Heart right ventricle (tissue), 16 donors: ENCODE measurements at regions not wholly inside any gene's neighbourhood (a gene's known extent, or its start where the extent isn't known, plus 50 kb on each side); places are given as distances from the start of the nearest gene placed in this dataset.

ENCODE experiments used
- ATAC-seq, 8 donors: fragments of 200-7000 bp; cut with Tn5 transposase; one replicate each; pipeline ENCODE4 v1.9.1; 2020; ENCODE audit warnings: mild to moderate bottlenecking in 8 of 8, moderate library complexity in 8 of 8, moderate number of reproducible peaks in 1 of 8
- DNase-seq, 2 donors: peaks; one replicate each; pipeline ENCODE4 v3.0.0-alpha.2; 2020
- H3K27ac ChIP-seq, 10 donors: fragments of 200-600 bp; sonication (generic) in 2 of 10; one replicate each; pipeline versions ENCODE4 v1.5.0 to v1.8.0; 2020 to 2022; ENCODE audit warnings: mild to moderate bottlenecking in 3 of 10
- H3K27me3 ChIP-seq, 7 donors: fragments of 200-600 bp; one replicate each; pipeline ENCODE4 v1.8.0; 2021 to 2022; ENCODE audit warnings: mild to moderate bottlenecking in 2 of 7
- H3K36me3 ChIP-seq, 9 donors: fragments of 200-600 bp; sonication (generic) in 1 of 9; one replicate each; pipeline versions ENCODE4 v1.5.0 to v1.8.0; 2020 to 2022; ENCODE audit warnings: mild to moderate bottlenecking in 2 of 9
- H3K4me1 ChIP-seq, 9 donors: fragments of 200-600 bp; sonication (generic) in 1 of 9; one replicate each; pipeline versions ENCODE4 v1.5.0 to v1.8.0; 2020 to 2022; ENCODE audit warnings: mild to moderate bottlenecking in 4 of 9
- H3K4me3 ChIP-seq, 10 donors: fragments of 200-600 bp; sonication (generic) in 2 of 10; one replicate each; pipeline versions ENCODE4 v1.5.0 to v1.8.0; 2020 to 2022; ENCODE audit warnings: mild to moderate bottlenecking in 7 of 10, moderate library complexity in 2 of 10
- H3K9me3 ChIP-seq, 11 donors: fragments of 200-600 bp in 10 of 11; sonication (generic) in 2 of 11; one replicate each; pipeline versions ENCODE4 v1.5.0 to v1.8.0; 2013 to 2022; ENCODE audit warnings: mild to moderate bottlenecking in 2 of 11, control low read depth in 1 of 11, moderate library complexity in 1 of 11
- WGBS, 2 donors: extraction: QIAGEN DNeasy Blood & Tissue Kit; methylation state at CpG; one replicate each; pipeline ENCODE4 v1.1.7; 2013; ENCODE audit warnings: inconsistent platforms in 1 of 2; 5-methylcytosine and 5-hydroxymethylcytosine counted together
- intact Hi-C, 10 donors: fragments of 100-400 bp; cut with DNase I; formaldehyde crosslinking; loops; one replicate each; pipeline versions ENCODE4 v1.11.1 to v1.14.2; 2022
- TF ChIP-seq, protein P1 (sequence below), 9 donors: fragments of 200-600 bp; sonication (generic) in 2 of 9; IDR thresholded peaks; one replicate each; pipeline versions ENCODE4 v1.5.0 to v1.8.0; 2021 to 2022; ENCODE audit warnings: antibody characterized with exemption in 9 of 9, mild to moderate bottlenecking in 5 of 9, moderate library complexity in 1 of 9
- donor health status: Arrhythmogenic right ventricular cardiomyopathy.
- donor health status: ischemic (EF 13 %, LVEDD 7.1; RV severe dilation, severe dysfunction).
- donor health status: healthy with polysubstance abuse.
- donor health status: DM: no; HTN: yes; CAD: no.
- donor health status: DM: no; HTN: no; CAD: no.
- donor health status: ischemic (EF 25% LVEDD 6.9; RV normal size, moderate dysfunction).
- donor health status: ischemic (EF 25% LVEDD 5.7; RV mildly dilated, moderate dysfunction).
- donor health status: healthy.
- donor health status: DM: yes; HTN: yes; CAD: no.
- donor health status: Ischemic cardiomyopathy.
- donor health status: ischemic (EF 35%, LVEDD 5.7; RV mildly dilated, moderate dysfunction).
- donor health status: nonischemic (EF 11% LVEDD 7.7; RV severe dilation, severe dysfunction).
- donor health status: DM: yes; HTN: yes; CAD: no.
- donor health status: PGD.
- donor health status: ischemic (EF 29% LVEDD 5.4; RV normal size, mild dysfunction).
- donor health status: nonischemic (EF 23%, LVEDD 6.1; RV moderate dilation, normal function).

DNA sequence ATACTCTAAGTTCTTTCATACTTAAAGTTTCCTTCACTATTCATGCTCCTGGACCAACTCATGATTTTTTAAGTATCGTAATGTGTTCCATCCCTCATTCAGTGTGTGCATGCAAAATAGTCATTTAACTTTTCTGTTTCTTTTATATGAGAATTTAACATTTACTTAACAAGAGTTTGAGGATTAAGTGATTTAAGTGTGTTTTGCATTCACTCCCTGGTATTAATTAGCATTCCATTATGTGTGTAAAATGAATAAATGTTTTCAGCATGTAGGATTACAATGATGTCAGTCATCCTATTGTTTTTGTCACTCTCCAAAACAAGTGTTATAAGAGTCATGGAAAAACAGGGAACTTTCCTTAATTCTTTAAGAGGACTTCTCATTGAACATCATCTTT lies 457.7 kb downstream of the IPMK start:
- intact Hi-C loops: no loop called here
- no peak for ATAC-seq

DNA sequence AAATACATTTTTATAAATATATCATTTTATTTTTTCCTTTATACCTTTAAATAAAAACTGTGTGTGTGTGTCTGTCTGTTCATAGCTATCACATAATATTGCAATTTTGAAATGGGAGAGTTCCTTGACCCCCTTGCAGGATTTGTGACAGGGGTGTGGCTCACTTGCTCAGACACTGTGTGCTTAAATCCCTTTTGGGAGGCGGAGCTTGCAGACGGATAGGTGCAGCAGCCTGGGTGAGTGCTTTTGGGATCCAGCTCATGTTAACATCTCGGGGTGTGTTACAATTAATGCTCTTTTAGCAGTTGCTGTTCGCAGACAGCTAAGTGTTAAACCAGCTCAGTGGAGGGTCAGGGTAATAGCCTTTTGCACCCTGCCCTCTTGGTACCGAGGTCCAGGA lies 459.8 kb downstream of the IPMK start:
- TF ChIP-seq, protein P1, sequence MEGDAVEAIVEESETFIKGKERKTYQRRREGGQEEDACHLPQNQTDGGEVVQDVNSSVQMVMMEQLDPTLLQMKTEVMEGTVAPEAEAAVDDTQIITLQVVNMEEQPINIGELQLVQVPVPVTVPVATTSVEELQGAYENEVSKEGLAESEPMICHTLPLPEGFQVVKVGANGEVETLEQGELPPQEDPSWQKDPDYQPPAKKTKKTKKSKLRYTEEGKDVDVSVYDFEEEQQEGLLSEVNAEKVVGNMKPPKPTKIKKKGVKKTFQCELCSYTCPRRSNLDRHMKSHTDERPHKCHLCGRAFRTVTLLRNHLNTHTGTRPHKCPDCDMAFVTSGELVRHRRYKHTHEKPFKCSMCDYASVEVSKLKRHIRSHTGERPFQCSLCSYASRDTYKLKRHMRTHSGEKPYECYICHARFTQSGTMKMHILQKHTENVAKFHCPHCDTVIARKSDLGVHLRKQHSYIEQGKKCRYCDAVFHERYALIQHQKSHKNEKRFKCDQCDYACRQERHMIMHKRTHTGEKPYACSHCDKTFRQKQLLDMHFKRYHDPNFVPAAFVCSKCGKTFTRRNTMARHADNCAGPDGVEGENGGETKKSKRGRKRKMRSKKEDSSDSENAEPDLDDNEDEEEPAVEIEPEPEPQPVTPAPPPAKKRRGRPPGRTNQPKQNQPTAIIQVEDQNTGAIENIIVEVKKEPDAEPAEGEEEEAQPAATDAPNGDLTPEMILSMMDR (IDR thresholded peaks at IDR 0.05): no peak
- ATAC-seq: no peak
- Histone ChIP-seq H3K27me3 (no peaks in the 10 kb centered on the region), H3K4me1 (peaks cover 0 to 3% (median 0%) of the 10 kb centered on the region in 9 donors), H3K9me3 (peaks cover 0 to 10% (median 0%) of the 10 kb centered on the region in 11 donors), H3K4me3 (no peak overlapping the region), H3K36me3 (no peaks in the 10 kb centered on the region), H3K27ac (no peak overlapping the region)
- 69 to 81% methylated on average over 5 of the region's 5 CpGs for WGBS, 2 donors
- intact Hi-C loops: no loop called here
- DNase-seq: no peak

More for the DNA sequence above, 457.7 kb downstream of the IPMK start:
- Histone ChIP-seq H3K4me1 (peaks cover 0 to 3% (median 0%) of the 10 kb centered on the region in 9 donors), H3K27me3 (no peaks in the 10 kb centered on the region), H3K27ac (no peak overlapping the region), H3K36me3 (no peaks in the 10 kb centered on the region), H3K9me3 (peaks cover 0 to 10% (median 0%) of the 10 kb centered on the region in 11 donors), H3K4me3 (no peak overlapping the region)
- WGBS, 2 donors: 89 to 98% methylated on average over 1 of the region's 1 CpG
- TF ChIP-seq, protein P1 (IDR thresholded peaks at IDR 0.05): no peak
- DNase-seq: no peak

DNA sequence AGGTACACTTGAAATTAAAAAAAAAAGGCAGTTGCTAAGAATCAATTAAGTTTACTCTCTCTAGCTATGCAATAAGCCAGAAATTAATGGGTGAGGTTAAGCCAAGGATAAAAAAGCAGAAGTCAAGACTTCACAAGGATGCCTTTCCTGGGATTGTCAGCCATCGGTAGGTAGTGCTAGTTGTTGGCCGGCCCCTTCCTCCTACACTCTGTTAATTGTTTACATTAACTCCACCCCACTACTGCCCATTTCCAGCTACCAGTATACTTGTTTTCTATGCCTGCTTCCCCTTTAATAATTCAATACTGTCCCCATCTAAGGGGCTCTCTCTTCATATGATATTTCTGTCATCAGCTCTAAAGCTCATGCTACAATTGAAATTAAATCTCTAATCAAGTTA lies 461.0 kb downstream of the IPMK start:
- Histone ChIP-seq H3K4me3 (no peak overlapping the region), H3K27ac (no peak overlapping the region), H3K9me3 (peaks cover 0 to 10% (median 0%) of the 10 kb centered on the region in 11 donors), H3K4me1 (peaks cover 0 to 3% (median 0%) of the 10 kb centered on the region in 9 donors), H3K27me3 (no peaks in the 10 kb centered on the region), H3K36me3 (no peaks in the 10 kb centered on the region)
- 68 to 72% methylated on average over 2 of the region's 2 CpGs for WGBS, 2 donors
- DNase-seq (no peak), ATAC-seq (no peak)
- intact Hi-C loops: no loop called here
- TF ChIP-seq, protein P1 (IDR thresholded peaks at IDR 0.05): no peak

DNA sequence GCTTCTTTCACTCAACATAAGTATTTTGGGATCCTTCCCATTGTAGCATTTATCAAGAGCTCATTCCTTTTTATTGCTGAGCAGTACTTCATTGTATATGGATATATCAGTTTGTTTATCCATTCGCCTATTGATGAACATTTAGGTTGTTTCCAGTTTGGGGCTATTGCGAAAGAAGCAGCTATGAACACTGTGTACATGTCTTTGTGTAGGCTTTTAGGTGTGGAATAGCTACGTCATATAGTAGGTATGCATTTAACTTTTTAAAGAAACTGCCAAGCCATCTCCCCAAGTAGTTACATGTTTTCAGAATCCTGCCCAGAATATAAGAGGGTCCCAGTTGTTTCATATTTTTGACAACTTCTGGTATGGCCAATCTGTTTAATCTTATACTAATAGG lies 468.1 kb downstream of the IPMK start:
- TF ChIP-seq, protein P1 (IDR thresholded peaks at IDR 0.05): no peak

More for the DNA sequence above, 468.1 kb downstream of the IPMK start:
- no peak overlapping the region for H3K27ac ChIP-seq
- no peak for ATAC-seq
- 89 to 90% methylated on average over 3 of the region's 3 CpGs for WGBS, 2 donors
- H3K4me1 ChIP-seq: no peaks in the 10 kb centered on the region
- peaks cover 0 to 9% (median 0%) of the 10 kb centered on the region in 11 donors for H3K9me3 ChIP-seq
- no peaks in the 10 kb centered on the region for H3K36me3 ChIP-seq
- no peak overlapping the region for H3K4me3 ChIP-seq
- DNase-seq: no peak
- intact Hi-C loops: no loop called here
- no peaks in the 10 kb centered on the region for H3K27me3 ChIP-seq
